ENCODE measurements at regions not wholly inside any gene's neighbourhood (a gene's known extent, or its start where the extent isn't known, plus 50 kb on each side); places are given as distances from the start of the nearest gene placed in this dataset.
"Not testable (repeated sequence)": the region's sequence is repeated elsewhere in the genome, so short reads cannot be mapped to it uniquely, and the experiment has no call there.

DNA sequence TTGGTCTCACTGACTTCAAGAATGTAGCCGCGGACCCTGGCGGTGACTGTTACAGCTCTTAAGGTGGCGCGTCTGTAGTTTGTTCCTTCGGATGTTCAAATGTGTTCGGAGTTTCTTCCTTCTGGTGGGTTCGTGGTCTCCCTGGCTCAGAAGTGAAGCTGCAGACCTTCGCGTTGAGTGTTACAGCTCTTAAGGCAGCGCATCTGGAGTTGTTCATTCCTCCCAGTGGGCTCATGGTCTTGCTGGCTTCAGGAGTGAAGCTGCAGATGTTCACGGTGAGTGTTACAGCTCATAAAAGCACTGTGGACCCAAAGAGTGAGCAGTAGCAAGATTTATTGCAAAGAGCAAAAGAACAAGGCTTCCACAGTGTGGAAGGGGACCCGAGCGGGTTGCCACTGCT, 2067.0 kb upstream of the CDH6 start:
- not testable (repeated sequence) for TF ChIP-seq POLR2AphosphoS5, CTCF (IDR thresholded peaks at IDR 0.05)
